HepG2 (cell line): ENCODE measurements at regions not wholly inside any gene's neighbourhood (a gene's known extent, or its start where the extent isn't known, plus 50 kb on each side); places are given as distances from the start of the nearest gene placed in this dataset.

Experiments
- ATAC-seq: fragments of 200-7000 bp; cut with Tn5 transposase; 3 replicates; pipeline ENCODE4 v1.9.1; 2020; ENCODE audit warnings: mild to moderate bottlenecking, moderate library complexity
- BruUV-seq: library from RNA; stranded (reverse); fragments of 400-500 nt; replicated peaks from 2 replicates; lab custom pipeline; 2021; lab: Mats Ljungman, UMichigan
- CTCF ChIA-PET: fragments of 300-600 bp; formaldehyde crosslinking; extraction: SDS; loops from one replicate; lab custom pipeline; 2021; ENCODE audit warnings: low total read pairs, inconsistent platforms, low intra/inter-chr PET ratio; lab: Yijun Ruan, JAX
- POLR2A ChIA-PET: fragments of 350-600 bp; sonication (Branson Sonifier 250); formaldehyde crosslinking; loops from one replicate; lab custom pipeline; 2020; ENCODE audit warnings: antibody characterized with exemption, inconsistent platforms; lab: Yijun Ruan, JAX
- DNase-seq: peaks from one replicate; pipeline ENCODE4 v3.0.0-alpha.2; 2015; ENCODE audit warnings: low spot score
- FAIRE-seq: peaks from 3 replicates; lab custom pipeline; 2011; peaks lifted over from hg19 to GRCh38; lab: Jason Lieb, UNC
- H2AFZ ChIP-seq: one replicate; pipeline ENCODE4 v1.6.1; 2011; ENCODE audit warnings: low read length, inconsistent platforms
- H3K27ac ChIP-seq: fragments of 300-600 bp; 3 replicates; pipeline ENCODE4 v1.8.0; 2011; ENCODE audit warnings: mixed run types, mild to moderate bottlenecking, mixed read lengths, low read length, inconsistent platforms; ENCODE audit not compliant: insufficient read depth; ENCODE audit errors: extremely low read length
- H3K27me3 ChIP-seq, 2 experiments: fragments of 200-600 bp in 1 of 2; 2 replicates in 1 of 2; 3 replicates in 1 of 2; pipeline versions ENCODE4 v1.6.0 to v1.8.0; 2011; ENCODE audit warnings: low read length in 2 of 2, mild to moderate bottlenecking in 2 of 2, moderate library complexity in 2 of 2, inconsistent platforms in 1 of 2; ENCODE audit not compliant: insufficient read depth in 2 of 2, control insufficient read depth in 1 of 2
- H3K36me3 ChIP-seq, 2 experiments: fragments of 200-600 bp in 1 of 2; replicated peaks in 1 of 2; 2 replicates in 1 of 2; 3 replicates in 1 of 2; pipeline versions ENCODE4 v1.5.1 to v1.8.0; 2011; ENCODE audit warnings: low read length in 2 of 2, inconsistent platforms in 1 of 2; ENCODE audit not compliant: insufficient read depth in 2 of 2, control insufficient read depth in 1 of 2
- H3K4me1 ChIP-seq: 2 replicates; pipeline ENCODE4 v1.5.1; 2012; ENCODE audit warnings: low read length, inconsistent platforms; ENCODE audit not compliant: insufficient read depth
- H3K4me2 ChIP-seq: 2 replicates; pipeline ENCODE4 v1.6.0; 2011; ENCODE audit warnings: low read depth, low read length, inconsistent platforms
- H3K4me3 ChIP-seq, 3 experiments: fragments of 200-600 bp in 1 of 3; sonication (generic), shearing (Covaris generic) in 1 of 3; replicated peaks in 1 of 3; 2 replicates each; pipeline ENCODE4 v1.5.1; 2011 to 2016; ENCODE audit warnings: low read length in 3 of 3, inconsistent platforms in 2 of 3, low read depth in 2 of 3, mild to moderate bottlenecking in 2 of 3, control low read depth in 1 of 3, mixed read lengths in 1 of 3; ENCODE audit not compliant: insufficient read depth in 1 of 3
- H3K79me2 ChIP-seq: one replicate; pipeline ENCODE4 v1.6.1; 2011; ENCODE audit warnings: low read length, inconsistent platforms; ENCODE audit not compliant: insufficient read depth
- H3K9ac ChIP-seq: 2 replicates; pipeline ENCODE4 v1.6.0; 2011; ENCODE audit warnings: mild to moderate bottlenecking, low read depth, low read length, inconsistent platforms; ENCODE audit not compliant: insufficient read depth
- H3K9me3 ChIP-seq: 2 replicates; pipeline ENCODE4 v1.5.1; 2012; ENCODE audit warnings: mild to moderate bottlenecking, low read length
- H4K20me1 ChIP-seq: 2 replicates; pipeline ENCODE4 v1.6.0; 2011; ENCODE audit warnings: inconsistent platforms, mild to moderate bottlenecking, low read length, moderate library complexity; ENCODE audit not compliant: insufficient read depth
- FOSL1 ChIP-seq: sonication (generic); formaldehyde crosslinking; IDR thresholded peaks from 2 replicates; pipeline ENCODE4 v1.9.0; 2021; ENCODE audit warnings: missing genetic modification reagents, borderline replicate concordance
- FOXP4 ChIP-seq: sonication (generic); formaldehyde crosslinking; IDR thresholded peaks from 2 replicates; pipeline ENCODE4 v1.4.0; 2020; ENCODE audit warnings: missing genetic modification reagents
- HES4 ChIP-seq: sonication (generic); formaldehyde crosslinking; IDR thresholded peaks from 2 replicates; pipeline ENCODE4 v1.9.0; 2021; ENCODE audit warnings: mild to moderate bottlenecking, missing genetic modification reagents, borderline replicate concordance
- MTA1 ChIP-seq: sonication (generic); formaldehyde crosslinking; IDR thresholded peaks from 2 replicates; pipeline ENCODE4 v1.4.0; 2020; ENCODE audit warnings: missing genetic modification reagents, mild to moderate bottlenecking, borderline replicate concordance
- NR3C1 ChIP-seq: sonication (generic); formaldehyde crosslinking; IDR thresholded peaks from 2 replicates; pipeline ENCODE4 v1.4.0; 2020; ENCODE audit warnings: missing genetic modification reagents
- PRDM15 ChIP-seq: sonication (generic); formaldehyde crosslinking; IDR thresholded peaks from 2 replicates; pipeline ENCODE4 v1.4.0; 2020; ENCODE audit warnings: missing genetic modification reagents
- TBP ChIP-seq: sonication (generic); formaldehyde crosslinking; IDR thresholded peaks from 2 replicates; pipeline ENCODE4 v1.5.0; 2020; ENCODE audit warnings: missing genetic modification reagents
- XRCC5 ChIP-seq: fragments of 200-400 bp; formaldehyde crosslinking; optimal IDR thresholded peaks from 2 replicates; pipeline ENCODE3; 2017; ENCODE audit warnings: mild to moderate bottlenecking, low read length
- ZHX2 ChIP-seq, 2 experiments: sonication (generic) in 1 of 2; formaldehyde crosslinking in 1 of 2; IDR thresholded peaks; 2 replicates each; pipeline versions ENCODE4 v1.6.1 to v1.9.0; 2014 to 2022; ENCODE audit warnings: antibody characterized with exemption in 1 of 2, borderline replicate concordance in 1 of 2, inconsistent platforms in 1 of 2, low read depth in 1 of 2, missing genetic modification reagents in 1 of 2
- ZMAT3 ChIP-seq: sonication (generic); formaldehyde crosslinking; conservative IDR thresholded peaks from 2 replicates; pipeline ENCODE4 v1.7.0; 2021; ENCODE audit warnings: missing genetic modification reagents
- ZNF251 ChIP-seq: sonication (generic); formaldehyde crosslinking; IDR thresholded peaks from 2 replicates; pipeline ENCODE4 v1.9.0; 2021; ENCODE audit warnings: mild to moderate bottlenecking, missing genetic modification reagents
- ZNF616 ChIP-seq: sonication (generic); formaldehyde crosslinking; IDR thresholded peaks from 2 replicates; pipeline ENCODE4 v1.5.0; 2020; ENCODE audit warnings: low read depth, mild to moderate bottlenecking, missing genetic modification reagents
- ZNF746 ChIP-seq: sonication (generic); formaldehyde crosslinking; IDR thresholded peaks from 2 replicates; pipeline ENCODE4 v1.8.0; 2022; ENCODE audit warnings: mild to moderate bottlenecking, missing genetic modification reagents
- ZNF772 ChIP-seq: sonication (generic); formaldehyde crosslinking; IDR thresholded peaks from 2 replicates; pipeline ENCODE4 v1.5.0; 2020; ENCODE audit warnings: mild to moderate bottlenecking, missing genetic modification reagents
- WGBS: methylation state at CpG from one replicate; pipeline ENCODE4 v1.1.6; 2017; ENCODE audit warnings: low lambda C conversion rate; 5-methylcytosine and 5-hydroxymethylcytosine counted together
- in situ Hi-C: cut with HindIII; loops from 2 replicates; pipeline ENCODE4 v1.10.0; 2017; ENCODE audit warnings: low pct_unique_long_range_greater_than_20kb; ENCODE audit not compliant: extremely low pct_ligation_motif_present
- intact Hi-C: fragments of 100-400 bp; cut with micrococcal nuclease; formaldehyde crosslinking; loops from one replicate; pipeline ENCODE4 v1.10.0; 2022; ENCODE audit not compliant: unreplicated experiment

GRCh38 chr1:57696904-57697303 is 273.0 kb upstream of the DAB1 start:
- WGBS = 3% methylated on average over 1 of the region's 1 CpG
- FAIRE-seq (no peak), ATAC-seq (no peak), DNase-seq (no peak)
- H4K20me1 ChIP-seq = no peaks in the 10 kb centered on the region
- ChIA-PET POLR2A (no interaction called here), CTCF (no interaction called here)
- in situ Hi-C loops (no loop called here), intact Hi-C loops (no loop called here)
- H3K9ac ChIP-seq = no peak overlapping the region
- no TSS peak for BruUV-seq
- H3K36me3 ChIP-seq = no peaks in the 10 kb centered on the region
- no peak for TF ChIP-seq FOSL1 (CRISPR knock-in tag)
- no peak for TF ChIP-seq HES4 (CRISPR knock-in tag)
- no peak for TF ChIP-seq TBP (CRISPR knock-in tag)
- TF ChIP-seq ZNF772 = no peak
- no peak for TF ChIP-seq ZNF616
- no peak for TF ChIP-seq PRDM15 (CRISPR knock-in tag)
- no peak for TF ChIP-seq ZNF251 (CRISPR knock-in tag)
- no peak for TF ChIP-seq ZNF746
- no peak for TF ChIP-seq FOXP4 (CRISPR knock-in tag)
- no peak for TF ChIP-seq ZHX2 (IDR thresholded peaks at IDR 0.05; ENCODE audit: low read depth)
- TF ChIP-seq ZHX2 (CRISPR knock-in tag; IDR thresholded peaks at IDR 0.05; ENCODE audit: borderline replicate concordance) = no peak
- no peak for TF ChIP-seq ZMAT3
- no peak for TF ChIP-seq XRCC5
- no peak for TF ChIP-seq MTA1 (CRISPR knock-in tag)
- no peak for TF ChIP-seq NR3C1
- no peaks in the 10 kb centered on the region; the same call in none of the 2 replicates for H3K9me3 ChIP-seq
- H2AFZ ChIP-seq = no peak overlapping the region
- no peak overlapping the region for H3K27ac ChIP-seq
- H3K4me3 ChIP-seq = no peak overlapping the region
- no peaks in the 10 kb centered on the region for H3K4me1 ChIP-seq
- H3K79me2 ChIP-seq = no peaks in the 10 kb centered on the region
- H3K4me2 ChIP-seq = no peak overlapping the region
- H3K27me3 ChIP-seq = no peaks in the 10 kb centered on the region
